Fibroblast of pulmonary artery (primary cell): ENCODE measurements at regions not wholly inside any gene's neighbourhood (a gene's known extent, or its start where the extent isn't known, plus 50 kb on each side); places are given as distances from the start of the nearest gene placed in this dataset.

Experiments used
- DNase-seq: peaks from one replicate; pipeline ENCODE4 v3.0.0-alpha.2; 2010; ENCODE audit warnings: low read depth
- H3K4me3 ChIP-seq: replicated peaks from 2 replicates; pipeline ENCODE4 v1.5.1; 2011; ENCODE audit warnings: low read depth, mild to moderate bottlenecking, control low read depth, low read length, moderate library complexity
- TF ChIP-seq, protein P1 (sequence below): IDR thresholded peaks from 2 replicates; pipeline ENCODE4 v1.5.1; 2011; ENCODE audit warnings: mild to moderate bottlenecking, control low read depth, low read length, inconsistent platforms; ENCODE audit errors: missing control alignments

DNA sequence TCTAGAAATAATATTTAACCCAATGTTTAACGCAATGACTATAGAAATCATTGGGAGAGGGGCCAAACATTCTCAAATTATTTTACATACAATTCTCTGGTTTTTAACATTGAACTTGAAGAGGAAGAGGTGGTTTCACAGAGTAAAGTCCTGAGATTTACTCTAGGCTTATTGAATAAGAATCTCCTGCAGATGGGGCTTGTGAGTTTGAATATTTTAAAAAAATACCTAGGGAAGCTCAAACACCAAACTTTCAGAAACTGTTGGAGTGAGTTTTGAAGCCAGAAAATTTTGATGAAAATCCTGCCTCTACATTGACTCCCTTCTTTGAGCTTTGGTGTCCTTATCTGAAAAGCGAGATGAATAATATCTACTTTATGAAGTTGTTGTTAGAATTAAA is 906.6 kb downstream of the TUSC7 start:
- DNase-seq = no peak

DNA sequence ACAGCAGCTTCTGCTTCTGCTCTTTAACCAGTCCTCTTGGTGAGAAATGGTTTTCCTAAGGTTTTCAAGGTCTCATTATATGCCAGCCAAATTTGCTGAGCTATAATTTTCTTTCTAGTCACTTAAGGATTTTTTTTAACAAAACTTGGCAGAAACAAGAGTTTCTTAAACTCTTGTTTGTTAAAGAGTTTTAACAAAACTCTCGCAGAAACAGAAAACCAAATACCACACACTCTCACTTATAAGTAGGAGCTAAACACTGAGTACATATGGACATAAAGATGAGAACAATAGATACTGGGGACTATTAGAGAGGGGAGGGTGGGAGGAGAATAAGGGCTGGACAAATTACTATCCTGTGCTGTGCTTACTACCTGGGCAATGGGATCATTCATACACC is 908.3 kb downstream of the TUSC7 start:
- H3K4me3 ChIP-seq = no peak overlapping the region
- DNase-seq = no peak
- TF ChIP-seq, protein P1, sequence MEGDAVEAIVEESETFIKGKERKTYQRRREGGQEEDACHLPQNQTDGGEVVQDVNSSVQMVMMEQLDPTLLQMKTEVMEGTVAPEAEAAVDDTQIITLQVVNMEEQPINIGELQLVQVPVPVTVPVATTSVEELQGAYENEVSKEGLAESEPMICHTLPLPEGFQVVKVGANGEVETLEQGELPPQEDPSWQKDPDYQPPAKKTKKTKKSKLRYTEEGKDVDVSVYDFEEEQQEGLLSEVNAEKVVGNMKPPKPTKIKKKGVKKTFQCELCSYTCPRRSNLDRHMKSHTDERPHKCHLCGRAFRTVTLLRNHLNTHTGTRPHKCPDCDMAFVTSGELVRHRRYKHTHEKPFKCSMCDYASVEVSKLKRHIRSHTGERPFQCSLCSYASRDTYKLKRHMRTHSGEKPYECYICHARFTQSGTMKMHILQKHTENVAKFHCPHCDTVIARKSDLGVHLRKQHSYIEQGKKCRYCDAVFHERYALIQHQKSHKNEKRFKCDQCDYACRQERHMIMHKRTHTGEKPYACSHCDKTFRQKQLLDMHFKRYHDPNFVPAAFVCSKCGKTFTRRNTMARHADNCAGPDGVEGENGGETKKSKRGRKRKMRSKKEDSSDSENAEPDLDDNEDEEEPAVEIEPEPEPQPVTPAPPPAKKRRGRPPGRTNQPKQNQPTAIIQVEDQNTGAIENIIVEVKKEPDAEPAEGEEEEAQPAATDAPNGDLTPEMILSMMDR = no peak

More for the DNA sequence above, 906.6 kb downstream of the TUSC7 start:
- H3K4me3 ChIP-seq = no peak overlapping the region
- TF ChIP-seq, protein P1 = no peak

DNA sequence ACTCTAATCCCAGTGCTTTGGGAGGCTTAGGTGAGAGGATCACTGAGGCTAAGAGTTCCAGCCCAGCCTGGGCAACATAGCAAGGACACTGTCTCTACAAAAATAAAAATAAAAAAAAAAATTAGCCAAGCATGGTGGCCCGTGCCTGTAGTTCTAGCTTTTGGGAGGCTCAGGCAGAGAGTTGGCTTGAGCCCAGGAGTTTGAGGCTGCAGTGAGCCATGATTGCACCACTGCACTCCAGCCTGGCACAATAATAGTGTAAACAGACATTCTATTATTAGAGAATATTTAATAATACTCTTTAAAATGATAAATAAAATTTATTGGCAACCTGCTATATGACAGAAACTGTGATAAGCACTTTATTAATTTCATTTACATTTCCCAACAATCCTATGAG is 908.9 kb downstream of the TUSC7 start:
- H3K4me3 ChIP-seq = no peak overlapping the region
- TF ChIP-seq, protein P1 = no peak
- DNase-seq = peak; percentile 17

- TF ChIP-seq, protein P1 = no peak
- DNase-seq = no peak
- H3K4me3 ChIP-seq = no peak overlapping the region
Observed at GRCh38 chr3:117619805-117620204, 910.2 kb downstream of the TUSC7 start.

DNA sequence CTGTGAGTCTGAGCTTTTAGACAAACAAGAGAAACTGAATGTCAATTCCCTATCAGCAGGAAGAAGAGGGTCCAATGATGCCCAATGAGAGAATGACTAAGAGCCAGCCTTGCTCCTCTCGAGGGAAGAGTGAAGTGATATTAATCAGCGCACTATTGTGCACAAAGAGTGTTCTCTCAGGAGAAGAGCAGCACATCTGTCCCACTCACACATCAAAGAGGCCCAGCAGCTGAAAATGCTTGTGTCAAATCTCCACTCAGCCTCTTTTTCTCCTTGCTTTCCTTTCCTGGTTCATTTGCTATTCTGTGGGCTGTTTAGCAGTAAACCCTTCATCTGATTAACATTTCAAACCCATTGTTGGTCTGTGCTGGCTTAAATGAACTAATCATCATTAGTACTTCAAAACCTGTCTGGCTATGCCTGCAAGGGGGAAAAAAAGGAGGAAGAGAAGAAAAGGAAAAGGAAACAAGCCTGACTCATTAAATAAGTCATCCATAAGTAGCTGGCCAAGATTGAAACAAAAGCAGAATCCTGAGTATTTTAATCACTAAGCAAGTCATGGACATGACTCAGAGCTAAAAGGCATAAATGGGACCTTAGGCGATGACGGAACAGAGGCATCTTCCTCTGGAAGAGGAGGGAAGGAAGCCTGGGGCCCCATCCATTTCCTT is 912.7 kb downstream of the TUSC7 start:
- H3K4me3 ChIP-seq = no peak overlapping the region
- TF ChIP-seq, protein P1 = no peak
- peak; percentile 83 for DNase-seq

GRCh38 chr3:117624424-117624823 is 914.8 kb downstream of the TUSC7 start:
- no peak overlapping the region for H3K4me3 ChIP-seq
- TF ChIP-seq, protein P1 = no peak
- no peak for DNase-seq

GRCh38 chr3:117625174-117625573 is 915.6 kb downstream of the TUSC7 start:
- TF ChIP-seq, protein P1 = no peak
- no peak overlapping the region for H3K4me3 ChIP-seq
- DNase-seq = no peak
